GM21526 (cell line): ENCODE measurements at regions not wholly inside any gene's neighbourhood (a gene's known extent, or its start where the extent isn't known, plus 50 kb on each side); places are given as distances from the start of the nearest gene placed in this dataset.
"Not testable (repeated sequence)": the region's sequence is repeated elsewhere in the genome, so short reads cannot be mapped to it uniquely, and the experiment has no call there.

Experiments used
- ATAC-seq: cut with Tn5 transposase; IDR thresholded peaks from one replicate; pipeline ENCODE4 v1.9.1; 2021; ENCODE audit warnings: moderate library complexity; ENCODE audit not compliant: unreplicated experiment, low FRiP score

DNA sequence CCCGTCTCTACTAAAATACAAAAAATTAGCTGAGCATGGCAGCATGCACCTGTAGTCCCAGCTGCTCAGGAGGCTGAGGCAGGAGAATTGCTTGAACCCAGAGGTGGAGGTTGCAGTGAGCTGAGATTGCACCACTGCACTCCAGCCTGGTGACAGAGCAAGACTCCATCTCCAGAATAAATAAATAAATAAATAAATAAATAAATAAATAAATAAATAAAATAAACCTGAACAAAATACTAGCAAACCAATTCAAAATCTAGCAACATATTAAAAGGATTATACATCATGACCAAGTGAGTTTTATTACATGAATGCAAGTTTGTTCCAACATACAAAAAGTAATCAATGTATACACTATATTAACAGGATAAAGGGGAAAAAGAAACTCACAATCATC lies 677.4 kb downstream of the TNS3 start:
- not testable (repeated sequence) for ATAC-seq

DNA sequence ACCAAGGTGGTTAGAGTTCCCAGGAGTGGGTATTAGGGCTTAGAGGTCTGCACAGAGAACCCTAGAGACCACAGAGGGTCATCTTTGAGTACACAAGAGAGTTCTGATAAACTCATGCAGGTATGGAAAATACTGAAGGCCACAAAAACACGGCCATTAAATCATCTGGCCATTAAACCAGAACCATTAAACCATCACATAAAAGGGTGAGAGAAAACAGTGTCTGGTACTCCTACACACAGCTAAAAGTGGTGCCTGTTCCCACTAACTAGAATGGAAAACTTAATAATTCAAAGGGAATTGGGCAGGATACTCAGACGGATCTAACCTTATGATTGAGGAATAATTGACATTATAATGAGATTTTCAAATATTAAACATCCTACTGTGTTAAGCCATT lies 679.4 kb downstream of the TNS3 start:
- no peak for ATAC-seq

DNA sequence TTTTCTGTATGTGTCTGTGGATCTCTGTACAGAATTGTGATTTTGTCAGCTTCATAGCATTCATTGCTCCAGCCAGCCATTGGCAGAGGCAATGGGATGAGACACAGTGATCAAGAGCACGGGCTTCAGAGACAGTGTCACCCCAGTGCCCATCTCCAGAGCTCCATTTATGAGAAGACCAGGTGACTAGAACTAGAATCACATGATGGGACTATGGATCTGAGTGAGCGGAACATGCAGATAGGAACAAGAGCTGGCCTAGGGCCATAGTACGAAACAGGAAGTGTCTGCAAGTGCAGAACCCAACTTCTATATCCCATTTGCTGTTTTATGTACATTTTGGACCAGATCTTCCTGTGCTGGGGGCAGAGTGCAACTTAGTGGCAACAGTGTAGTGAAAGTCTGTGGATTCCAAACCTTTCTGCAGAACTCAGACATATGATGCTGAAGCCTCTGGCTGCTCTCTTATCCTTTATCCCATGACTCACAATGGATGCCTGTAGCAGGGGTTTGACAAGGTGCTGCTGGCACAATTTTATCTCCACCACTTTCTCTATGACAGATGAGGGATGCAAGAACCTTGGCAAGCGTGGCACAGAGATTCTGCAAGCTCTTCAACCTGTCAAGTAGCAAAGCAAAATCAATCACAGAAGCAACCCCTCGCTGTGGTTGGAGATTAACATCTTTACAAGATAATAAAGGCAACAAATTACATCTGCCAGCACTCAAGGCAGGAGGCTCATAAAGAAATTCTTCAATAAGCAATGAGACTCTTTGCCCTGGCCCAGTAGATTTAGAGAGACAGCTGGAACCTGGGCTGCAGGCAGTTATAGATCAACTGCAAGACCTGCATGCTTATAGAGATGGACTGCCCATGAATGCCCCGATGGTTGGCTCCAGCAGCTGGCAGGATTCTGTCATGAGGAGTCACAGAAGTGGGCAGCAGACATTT lies 681.3 kb downstream of the TNS3 start:
- no peak for ATAC-seq

DNA sequence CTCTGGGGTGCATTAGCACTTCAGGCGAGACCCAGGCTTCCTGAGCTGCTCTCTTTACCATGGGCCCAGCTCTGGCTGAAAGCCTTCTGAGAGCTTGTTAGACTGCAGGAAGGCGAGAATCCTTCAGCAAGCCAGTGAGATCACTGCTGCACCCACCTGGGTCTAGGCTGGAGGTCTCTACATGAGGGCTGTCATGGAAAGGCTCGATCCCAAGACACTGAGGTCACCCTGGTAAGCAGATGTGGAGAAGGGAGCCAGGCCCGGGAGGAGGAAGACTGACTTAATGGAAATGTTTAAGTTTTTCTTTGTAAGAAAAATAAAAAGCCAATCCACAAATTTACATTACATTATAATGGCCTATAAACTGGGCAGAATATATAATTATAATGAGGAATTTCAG lies 684.5 kb downstream of the TNS3 start:
- no peak for ATAC-seq

DNA sequence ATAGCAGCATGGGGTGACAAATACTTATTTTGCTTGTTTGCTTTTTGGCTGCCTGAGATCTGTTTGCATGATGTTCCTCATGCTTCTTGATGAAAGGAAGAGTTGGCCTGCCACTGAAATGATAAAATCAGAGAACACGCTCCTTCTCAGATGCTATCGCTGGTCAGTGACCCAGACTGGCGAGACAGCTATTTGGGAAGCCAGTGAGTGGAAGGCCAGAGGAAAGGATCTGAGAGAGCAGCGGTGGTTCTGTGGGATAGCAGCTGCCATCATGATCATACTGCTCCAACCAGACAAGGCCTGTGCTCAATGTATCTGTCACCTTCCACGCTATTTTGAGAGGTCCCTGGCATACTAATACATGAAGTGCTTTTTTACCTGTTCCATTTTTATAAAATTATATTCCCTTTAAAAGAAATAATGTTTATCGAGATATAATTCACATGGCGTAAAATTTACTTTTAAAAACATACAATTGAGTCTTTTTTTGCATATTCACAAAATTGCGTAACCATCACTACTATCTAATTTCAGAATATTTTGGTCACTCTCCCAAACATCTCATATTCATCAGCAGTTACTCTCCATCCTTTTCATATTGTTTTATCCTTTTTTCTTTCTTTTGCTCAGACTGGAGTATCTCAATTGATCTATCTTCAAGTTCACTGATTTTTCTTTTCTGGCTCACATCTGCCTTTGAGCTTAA lies 695.1 kb downstream of the TNS3 start:
- ATAC-seq = no peak

DNA sequence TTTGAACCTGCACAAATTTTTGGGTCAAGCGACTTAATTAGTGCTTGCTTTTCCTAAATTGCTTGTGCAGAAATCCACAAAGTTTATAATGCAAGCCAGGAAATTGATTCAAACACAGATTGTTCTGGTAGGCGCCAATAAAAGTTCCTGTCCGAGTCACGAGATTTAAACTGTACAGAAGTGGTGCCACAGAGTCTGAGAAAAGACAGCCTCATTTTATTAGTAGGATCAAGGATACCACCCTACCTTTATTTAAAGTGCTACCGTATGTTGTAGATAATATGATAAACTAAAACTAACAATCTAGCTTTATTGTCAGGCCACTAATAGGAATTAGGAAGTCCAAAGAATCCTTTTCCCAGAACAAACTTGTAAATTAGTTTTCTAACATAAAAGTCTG lies 696.7 kb downstream of the TNS3 start:
- no peak for ATAC-seq

DNA sequence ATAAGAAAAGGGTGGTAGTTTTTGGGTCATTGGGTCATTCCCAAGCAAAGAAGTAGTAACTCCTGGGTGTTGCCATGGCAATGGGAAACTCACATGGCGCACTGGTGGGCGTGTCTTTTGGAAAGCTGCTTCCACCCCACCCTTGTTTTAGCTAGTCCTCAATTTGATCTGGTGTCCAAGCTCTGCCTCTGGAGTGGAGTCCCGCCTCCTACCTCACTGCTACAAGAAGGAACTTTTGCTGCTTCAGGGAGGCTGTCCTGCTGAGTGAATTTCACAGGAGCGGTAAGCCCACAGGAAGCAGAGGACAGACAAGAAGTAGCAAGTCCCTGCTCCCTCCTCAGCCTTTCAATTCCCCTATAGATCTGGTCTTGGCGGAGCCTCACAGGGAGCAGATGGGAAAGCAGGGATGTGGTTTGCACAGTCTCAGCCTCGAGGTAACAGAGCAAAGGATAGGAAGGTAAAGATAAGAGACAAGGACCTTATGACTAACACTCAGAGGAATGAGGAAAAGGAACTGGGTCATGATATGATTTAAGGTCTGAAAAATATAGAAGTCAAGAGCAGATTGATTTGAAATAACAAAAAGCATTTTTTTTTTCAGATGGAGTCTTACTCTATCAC lies 700.3 kb downstream of the TNS3 start:
- ATAC-seq = no peak

DNA sequence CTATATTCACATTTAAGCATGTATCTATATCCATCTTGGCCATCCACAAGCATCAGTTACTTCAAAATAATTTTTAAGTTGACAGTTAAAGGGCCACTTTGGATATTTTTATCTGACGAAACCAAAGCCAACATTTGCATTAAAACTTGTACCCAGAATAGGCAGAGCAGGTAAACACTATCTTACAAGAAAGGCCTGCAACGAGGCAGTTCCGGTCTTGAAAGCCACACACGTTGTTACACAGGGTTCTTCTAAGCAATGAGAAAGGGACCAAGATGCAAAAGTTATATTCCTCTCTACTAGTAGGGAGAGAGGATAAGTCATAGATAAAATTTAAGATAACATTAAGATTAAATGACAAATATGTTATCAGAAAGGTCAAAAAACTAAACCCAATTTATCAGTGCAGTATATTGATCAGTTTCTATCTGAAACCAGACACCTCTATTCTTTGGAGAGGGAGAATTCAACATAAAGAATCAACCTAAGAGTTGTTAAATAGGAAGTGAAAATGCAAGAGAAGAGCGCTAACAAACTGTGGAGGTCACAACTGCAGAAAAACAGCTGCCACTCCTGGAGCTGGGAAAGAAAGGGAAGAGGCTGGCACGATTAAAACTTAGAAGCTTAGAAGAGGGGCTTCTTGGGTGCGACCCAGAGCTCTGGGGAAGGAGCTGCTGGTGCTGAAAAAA lies 701.3 kb downstream of the TNS3 start:
- ATAC-seq = no peak

DNA sequence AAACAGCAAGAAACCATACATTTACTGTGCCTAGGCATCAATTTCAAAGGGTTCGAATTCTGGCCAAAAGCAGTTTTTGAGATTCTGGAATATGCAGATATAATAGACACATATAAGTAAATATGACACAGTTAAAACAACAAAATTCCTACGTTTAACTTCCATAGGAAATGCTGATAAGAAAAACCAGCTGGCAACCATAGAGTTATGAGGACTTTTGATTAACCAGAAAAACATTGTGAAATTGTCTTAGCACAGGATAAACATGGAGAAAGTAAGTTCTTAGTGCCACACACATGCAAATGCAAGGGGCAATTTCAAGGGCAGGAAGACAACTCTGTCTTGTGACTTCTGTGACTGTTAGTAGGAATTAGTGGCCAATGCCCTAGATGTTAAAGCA lies 702.1 kb downstream of the TNS3 start:
- no peak for ATAC-seq

DNA sequence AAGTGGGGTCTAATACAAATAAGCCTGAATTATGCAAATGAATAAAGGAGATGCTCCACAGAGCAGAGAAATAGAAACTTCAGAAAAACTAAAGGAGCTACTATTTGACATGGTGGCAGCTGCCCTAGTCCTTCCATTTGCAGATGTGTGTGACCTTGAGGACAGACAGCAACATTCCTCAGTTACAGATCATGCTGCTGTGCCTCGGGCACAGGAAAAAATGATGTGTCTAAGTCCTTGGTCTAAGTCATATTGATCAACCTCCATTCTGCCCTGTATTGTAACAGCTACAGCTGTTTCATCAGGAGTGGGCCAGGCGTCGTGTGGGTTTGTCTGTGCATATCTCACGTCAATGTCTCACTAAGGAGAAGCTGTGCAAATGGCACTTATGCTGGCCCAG lies 710.4 kb downstream of the TNS3 start:
- no peak for ATAC-seq

DNA sequence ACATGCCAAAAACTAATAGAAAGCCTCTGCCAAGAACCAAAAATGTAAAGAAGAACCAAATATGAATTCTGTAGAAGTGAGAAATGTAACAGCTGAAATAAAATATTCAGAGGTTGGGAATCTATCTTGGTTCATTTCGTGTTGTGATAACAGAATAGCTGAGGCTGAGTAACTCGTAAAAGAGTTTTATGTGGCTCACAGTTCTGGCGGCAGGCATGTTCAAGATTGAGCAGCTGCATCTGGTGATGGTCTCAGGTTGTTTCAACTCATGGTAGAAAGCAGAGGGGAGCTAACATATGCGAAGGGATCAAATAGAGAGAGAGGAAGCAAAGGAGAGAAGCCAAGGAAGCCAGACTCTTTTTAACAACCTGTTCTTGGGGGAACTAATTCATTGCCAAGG lies 717.2 kb downstream of the TNS3 start:
- no peak for ATAC-seq

DNA sequence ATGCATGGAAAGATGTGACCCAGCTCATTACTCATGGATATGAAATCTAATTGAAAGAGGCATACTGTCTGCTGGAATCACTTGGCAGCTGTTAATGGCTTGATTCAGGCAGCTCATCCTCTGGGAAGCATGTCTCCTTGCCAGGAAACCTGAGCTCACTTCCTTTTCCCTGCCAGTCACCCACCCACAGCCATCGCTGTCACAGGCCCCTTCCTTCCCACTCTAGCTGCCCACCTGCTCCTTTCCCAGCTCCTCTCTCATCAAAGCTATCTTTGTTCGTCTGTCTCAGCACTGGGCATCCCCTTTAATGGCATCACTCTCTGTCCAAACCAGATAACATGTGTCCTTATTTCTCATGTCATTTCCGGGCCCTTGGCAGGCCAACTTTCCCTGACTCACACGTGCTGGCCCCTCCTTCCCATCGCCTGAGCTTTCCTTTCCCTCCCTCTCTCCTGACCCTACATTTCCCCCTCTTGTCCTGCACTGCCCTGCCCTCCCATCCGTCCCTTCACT lies 721.9 kb downstream of the TNS3 start:
- no peak for ATAC-seq

DNA sequence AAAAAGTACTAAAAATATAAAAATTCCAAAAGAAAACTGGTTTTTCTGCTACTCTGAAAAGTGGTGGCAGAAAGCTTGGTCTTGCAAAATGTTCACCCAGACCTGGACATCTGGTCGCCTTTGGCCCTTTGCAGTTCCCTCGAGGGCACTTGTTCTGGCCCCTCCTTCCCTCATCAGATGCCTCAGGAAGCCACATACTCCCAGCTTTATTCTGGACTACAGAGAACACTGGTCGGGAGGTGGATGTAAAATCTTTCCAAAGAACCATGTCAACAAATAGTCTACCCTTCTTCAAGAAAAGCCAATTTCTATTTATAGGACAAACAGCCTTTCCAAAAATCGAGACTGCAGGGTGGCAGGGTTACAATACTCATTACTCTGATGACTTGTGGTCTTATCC lies 726.1 kb downstream of the TNS3 start:
- no peak for ATAC-seq

DNA sequence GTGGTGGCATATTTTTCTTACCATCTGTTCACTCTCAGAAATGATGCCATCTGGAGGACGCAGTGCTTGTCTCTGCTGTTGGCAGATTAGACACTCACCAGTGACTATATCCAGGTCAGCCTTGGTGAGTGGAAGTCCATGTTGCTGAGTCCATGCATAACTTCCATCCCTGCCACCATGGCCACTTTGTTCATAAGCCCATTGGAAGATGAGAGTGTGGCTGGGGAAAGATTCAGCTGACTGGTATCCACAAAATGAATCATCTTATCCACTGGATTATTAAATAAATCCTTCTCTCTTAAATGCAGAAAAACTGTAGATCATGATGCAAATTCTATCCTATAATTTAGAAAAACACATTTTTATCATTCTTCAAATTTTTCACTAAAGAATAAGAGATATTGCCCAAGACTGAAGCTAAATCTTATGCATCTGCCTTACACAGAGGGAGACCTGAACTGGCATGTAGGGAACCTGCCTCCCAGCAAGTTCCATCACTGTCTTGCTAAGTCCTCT lies 726.9 kb downstream of the TNS3 start:
- ATAC-seq = no peak

DNA sequence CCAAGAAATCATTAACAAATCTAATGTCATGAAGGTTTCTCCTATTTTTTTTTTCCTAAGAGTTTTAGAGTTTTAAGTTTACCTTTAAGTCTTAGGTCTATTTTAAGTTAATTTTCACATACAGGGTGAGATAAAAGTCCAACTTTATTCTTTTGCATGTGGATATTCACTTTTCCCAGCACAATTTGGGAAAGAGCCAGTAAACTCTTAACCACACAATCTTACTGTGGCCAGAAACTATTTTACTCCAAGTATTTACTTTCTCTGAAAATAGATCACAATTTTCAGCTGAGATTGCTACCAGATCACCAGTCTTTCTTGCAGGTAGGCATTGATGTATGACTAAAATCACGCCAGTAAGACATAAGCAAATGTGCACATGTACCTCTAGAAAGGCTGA lies 728.5 kb downstream of the TNS3 start:
- no peak for ATAC-seq

DNA sequence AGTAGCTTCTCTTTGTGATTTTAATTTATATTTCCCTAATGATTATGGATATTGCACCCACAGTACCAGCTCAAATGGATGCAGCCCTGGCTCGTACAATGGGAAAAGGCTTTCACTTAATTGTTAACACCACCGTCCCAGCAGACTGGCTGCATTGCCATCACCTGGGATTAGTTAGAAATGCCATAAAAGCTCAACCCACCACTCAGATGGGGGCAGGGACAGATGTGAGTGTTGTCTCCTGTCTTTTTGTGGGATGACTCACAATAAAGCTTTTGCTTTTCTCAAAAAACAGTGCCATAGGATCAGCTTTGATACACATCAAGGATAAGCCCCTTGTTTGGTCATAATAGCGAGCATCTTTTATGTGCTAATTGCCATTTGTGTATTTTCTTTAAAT lies 729.1 kb downstream of the TNS3 start:
- no peak for ATAC-seq

DNA sequence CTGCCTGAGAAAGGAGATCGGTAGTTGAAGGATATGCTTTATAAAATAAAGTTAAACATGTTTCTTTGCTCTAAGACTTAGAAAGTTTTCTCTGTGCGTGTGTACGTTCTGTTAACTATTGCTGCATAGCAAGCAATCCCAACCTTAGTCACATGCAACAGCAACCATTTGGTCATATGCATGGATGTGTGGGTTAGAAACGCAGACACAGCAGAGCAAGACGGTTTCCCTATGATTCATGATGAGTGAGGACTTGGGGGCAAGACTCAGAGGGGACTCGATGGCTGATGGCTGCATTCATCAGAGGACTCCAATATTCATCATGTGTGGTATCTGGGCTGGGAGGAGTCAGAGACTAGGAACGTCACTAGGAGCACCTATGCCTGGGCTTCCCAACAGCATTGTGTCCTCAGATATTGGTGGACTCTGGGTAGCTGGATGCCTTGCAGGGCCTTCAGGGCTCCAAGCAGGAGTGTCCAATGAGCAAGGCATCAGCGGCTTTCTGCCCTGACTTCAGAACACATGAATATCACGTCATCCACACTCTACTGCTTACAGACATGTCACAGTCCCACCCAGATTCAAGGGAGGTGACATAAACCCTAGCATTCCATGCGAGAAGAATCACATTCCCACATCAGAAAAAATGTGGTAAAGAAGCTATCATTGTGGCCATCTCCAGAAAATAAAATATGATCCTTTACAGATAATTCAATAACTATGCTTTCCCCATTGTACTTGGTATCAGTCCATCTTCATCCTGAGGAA lies 731.2 kb downstream of the TNS3 start:
- no peak for ATAC-seq

DNA sequence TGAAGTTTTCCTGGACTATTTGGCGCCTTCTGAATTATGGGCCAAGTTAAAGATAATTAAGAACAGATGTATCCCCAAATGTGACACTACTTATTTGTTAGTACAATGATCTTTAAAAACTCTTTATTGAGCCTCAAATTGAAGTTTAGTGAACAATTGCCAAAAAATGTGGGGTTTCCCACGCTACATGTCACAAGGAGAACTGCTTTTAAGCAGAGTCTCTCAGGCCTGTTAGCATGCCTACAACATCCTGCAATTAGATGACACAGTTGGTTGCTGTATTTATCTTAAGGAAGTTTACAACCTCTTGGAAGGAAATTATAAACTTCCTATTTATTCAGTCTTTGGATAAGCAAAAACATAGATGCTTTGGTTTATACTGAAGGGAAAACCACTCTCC lies 733.0 kb downstream of the TNS3 start:
- no peak for ATAC-seq

DNA sequence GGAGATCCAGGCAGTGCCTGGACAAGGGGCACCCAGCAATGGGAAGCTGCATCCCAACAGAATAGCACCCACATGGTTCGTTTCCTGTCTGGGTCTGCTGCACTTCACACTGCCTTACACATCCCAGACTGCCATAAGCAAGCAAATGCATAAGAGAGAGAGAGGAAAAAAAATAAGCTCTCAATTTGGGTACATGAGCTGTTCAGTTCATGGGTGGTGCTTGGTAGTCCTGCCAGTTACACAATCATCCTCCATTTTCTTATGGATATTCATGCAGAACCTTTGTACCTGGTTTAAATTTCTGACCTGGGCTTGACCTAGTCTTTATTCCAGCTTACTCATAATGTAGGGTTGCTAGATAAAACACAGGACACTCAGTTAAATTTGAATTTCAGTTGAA lies 733.6 kb downstream of the TNS3 start:
- no peak for ATAC-seq

DNA sequence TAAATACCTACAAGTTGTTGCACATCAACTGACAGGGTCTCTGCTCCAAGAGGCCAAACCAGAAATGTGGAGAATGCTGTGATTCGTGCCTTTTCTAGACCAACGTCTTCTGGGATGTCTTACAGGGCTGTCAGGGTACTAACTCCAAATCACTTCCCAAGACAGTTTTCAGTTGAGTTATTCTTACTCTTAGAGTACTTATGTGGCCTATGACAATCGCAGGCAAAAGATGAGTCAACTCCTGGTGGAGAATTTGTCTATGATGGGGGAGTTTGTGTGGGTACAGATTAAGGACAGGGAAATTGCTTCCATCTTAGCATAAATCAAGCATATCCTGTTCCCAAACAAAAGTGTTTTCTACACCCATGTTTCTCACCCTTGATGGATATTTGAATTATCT lies 734.8 kb downstream of the TNS3 start:
- ATAC-seq = no peak
